Occipital lobe (tissue), 1 donor: ENCODE measurements at regions not wholly inside any gene's neighbourhood (a gene's known extent, or its start where the extent isn't known, plus 50 kb on each side); places are given as distances from the start of the nearest gene placed in this dataset.

Experiments
- DNase-seq: peaks from one replicate; lab custom pipeline; 2025; lab: John Stamatoyannopoulos, UW

DNA sequence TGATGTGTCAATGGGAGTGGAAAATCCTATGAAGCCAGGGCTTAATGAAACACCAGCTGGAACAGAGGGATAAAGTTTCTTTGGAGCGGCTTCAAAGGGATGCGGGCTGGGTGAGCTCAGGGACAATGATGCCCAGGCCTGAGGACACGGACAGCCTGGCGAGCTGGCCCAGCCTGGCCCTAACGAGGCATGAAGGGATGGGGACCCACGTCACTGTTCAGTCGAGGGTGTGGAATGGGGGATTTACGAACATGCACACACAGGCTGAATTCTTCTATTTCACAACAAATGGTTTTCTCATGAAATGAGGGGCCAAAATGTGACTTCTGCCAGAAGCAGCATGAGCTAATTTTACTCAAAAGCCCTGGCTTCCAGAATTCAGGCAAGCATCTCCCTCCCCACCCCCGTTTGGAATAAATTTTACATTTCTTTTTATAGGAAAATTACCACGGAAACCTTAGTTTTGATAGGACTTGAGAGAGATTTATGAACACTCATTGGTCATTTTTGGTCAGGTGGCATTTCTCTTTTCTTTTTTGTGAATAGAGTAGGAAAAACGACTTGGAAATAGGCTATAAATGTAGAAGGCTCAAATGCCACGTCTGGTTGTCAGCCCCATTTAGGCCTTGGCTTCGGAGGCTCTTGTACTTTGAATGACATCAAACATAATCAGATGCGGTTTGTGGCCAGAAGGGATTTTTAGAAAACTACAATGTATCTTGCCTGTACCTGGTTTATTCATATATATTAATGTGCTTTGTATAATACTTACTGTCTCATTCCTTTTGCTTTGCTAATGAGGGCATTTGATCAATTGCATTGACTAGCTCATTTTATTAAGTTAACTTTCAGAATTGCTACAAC is 893.8 kb upstream of the CELF4 start:
- peak; percentile 16 for DNase-seq

GRCh38 chr18:38458698-38459097 is 893.1 kb upstream of the CELF4 start:
- no peak for DNase-seq

DNA sequence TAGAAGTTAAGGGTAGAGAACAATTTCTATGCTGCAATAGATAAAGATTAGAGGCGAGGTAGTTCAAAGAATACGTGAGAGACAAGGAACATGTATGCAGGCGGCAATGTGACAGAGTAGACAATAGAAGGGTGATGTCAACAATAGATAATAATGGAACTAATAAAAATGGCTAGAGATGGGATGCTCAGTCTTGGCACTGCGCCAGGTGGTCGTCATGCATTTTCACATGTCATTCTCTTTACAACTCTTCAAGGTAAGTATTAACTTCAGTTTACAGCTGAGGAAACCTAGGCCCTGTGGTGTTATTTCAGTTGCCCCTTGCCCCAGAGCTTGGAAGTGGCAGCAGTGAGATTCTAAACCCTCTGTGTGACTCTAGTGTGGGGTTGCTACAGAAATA is 890.7 kb upstream of the CELF4 start:
- no peak for DNase-seq

DNA sequence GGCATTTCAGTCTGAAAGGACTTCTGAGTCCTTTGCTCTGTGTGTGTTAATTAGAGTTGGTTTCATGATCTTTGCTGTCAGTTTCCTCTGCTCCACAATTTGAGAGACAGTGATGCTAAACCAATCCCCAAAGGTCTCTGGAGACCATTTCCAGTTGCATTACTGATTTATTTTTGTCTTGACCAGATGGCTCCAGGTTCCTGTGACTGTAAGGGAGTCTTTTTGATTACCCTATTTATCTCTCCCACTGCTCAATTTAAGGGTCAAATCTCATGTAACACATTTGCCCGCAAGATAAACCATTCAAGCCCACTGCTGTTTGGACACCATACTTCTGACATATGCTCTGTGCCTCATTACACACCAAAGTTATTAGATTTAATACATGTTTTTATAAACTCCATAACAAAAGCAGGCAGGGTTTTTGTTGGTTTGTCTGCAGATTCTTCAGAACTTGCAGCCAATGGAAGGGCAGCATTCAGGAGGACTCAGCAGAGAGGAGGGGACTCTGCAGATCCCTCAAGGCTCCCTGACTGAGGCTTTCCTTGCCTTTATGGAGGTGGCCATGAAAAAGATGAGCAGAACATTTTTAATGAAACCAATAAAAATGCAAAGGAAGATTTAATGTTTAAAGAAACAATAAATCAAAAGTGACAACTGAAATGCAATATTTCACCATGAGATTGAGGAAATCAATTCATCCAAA is 889.3 kb upstream of the CELF4 start:
- no peak for DNase-seq

- DNase-seq: no peak
Observed at GRCh38 chr18:38453880-38454279, 888.3 kb upstream of the CELF4 start.

GRCh38 chr18:38450876-38451275 is 885.3 kb upstream of the CELF4 start:
- no peak for DNase-seq

DNA sequence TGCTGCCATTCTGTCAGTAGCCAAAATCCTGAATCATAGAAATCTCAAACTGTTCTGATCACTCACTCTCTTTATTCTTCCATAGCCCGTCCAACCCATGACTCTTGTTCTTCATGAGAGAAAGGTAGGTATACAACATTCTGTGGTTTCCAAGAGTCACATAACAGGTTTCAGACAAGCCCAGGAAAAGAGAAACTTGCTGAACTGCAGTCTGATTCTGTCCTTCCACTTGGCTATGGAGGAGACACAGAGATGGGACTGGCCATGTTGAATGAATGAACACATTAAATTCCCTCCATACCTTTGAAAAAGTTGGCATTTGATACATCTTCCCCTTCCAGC is 880.2 kb upstream of the CELF4 start:
- DNase-seq: no peak

GRCh38 chr18:38444971-38445803 is 879.6 kb upstream of the CELF4 start:
- DNase-seq: no peak

DNA sequence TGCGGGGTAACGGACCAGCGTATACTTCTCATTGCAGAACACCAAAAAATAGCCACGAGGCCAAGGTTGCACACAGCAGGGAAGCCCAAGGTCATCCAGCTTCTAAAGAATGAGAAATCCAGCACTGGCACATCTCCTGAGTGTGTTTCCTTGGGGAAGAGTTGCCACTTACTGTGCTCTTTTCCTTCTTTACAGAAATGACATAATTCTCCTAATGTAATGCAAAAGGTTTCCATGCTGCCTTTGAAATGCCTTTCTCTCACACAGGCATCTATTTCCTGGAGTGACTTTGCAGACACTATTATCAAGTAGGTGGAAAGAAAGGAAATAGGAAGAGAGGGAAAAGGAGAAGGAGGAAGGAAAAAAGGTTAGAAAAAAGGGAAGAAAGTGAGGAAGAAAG is 862.1 kb upstream of the CELF4 start:
- DNase-seq: no peak

DNA sequence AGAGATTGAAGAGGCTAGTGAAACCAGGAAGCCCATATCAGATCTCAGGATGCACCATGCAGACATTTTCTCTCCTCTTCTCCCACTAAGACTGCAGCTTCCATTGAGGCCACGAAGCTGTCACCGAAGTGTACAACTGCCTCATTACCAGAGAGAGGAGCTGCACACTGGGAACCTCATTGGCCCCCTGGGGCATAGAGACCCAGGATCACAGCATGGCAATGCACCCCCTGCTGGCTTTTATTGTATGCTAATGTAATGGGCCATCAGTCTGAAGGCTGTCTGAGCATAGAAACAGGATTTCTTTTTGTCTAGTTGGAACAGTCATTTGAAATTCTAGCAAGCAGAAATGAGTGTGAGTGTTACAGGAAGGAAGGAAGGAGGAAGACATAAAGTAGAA is 861.6 kb upstream of the CELF4 start:
- DNase-seq: no peak

- no peak for DNase-seq
Observed at GRCh38 chr18:38421872-38422615, 856.4 kb upstream of the CELF4 start.

GRCh38 chr18:38421021-38421420 is 855.4 kb upstream of the CELF4 start:
- no peak for DNase-seq

DNA sequence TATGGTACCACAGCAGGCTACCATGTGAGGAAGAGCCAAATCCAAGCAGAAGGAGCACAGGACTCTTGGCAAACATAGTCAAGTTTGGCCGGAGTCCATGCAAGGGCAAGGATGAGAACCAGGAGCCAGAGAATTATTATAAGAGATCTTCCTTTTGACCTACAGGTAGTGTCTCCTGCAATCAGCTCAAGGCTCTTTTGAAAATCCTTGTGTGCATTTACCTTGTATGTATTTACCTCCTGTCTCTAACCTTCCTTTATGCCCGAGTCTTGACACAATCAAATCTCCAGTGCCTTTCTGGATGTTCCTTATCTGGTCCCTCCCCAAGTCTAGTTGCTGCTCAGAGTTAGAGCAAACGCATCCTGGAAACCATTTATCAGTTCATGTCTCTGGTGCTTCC is 855.0 kb upstream of the CELF4 start:
- DNase-seq: no peak

- DNase-seq: no peak
Observed at GRCh38 chr18:38415811-38416210, 850.2 kb upstream of the CELF4 start.

DNA sequence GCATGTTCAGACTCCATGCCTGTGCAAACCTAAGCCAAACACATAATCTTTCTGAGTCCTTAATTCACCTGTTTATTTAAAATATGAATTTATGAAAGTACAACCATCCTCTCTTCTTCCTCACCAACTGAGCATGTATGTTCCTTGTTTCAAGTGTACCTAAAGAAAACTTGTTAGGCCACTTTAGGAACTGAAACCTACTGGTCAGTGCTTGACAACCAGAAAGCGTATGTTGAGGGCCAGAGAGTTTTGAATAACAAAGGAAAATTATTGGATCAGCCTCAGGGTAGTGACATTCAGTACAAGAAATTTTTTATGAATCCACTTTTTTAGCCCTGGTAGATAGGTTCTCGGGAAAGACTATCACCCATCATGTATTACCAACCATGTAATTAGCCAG is 847.6 kb upstream of the CELF4 start:
- no peak for DNase-seq

GRCh38 chr18:38406607-38407006 is 841.0 kb upstream of the CELF4 start:
- no peak for DNase-seq

DNA sequence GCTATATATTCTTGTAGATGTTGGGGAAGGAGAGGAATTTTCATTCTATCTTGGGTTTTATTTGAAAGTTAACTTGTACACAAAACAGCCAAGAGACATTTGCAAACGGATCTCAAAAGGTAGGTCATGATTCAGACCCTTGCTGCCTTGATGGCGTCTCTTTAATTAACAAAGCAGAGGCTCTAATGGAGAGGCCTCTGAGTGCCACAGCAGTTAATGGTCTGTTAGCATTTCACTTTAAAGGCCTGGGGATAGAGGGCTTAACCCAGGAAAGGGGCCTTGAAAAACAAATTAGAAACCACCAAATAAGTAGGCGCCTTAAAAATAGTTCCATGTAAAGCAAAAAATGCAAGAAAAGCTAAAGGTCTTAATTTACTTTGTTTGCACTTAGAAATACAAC is 836.9 kb upstream of the CELF4 start:
- DNase-seq: no peak

DNA sequence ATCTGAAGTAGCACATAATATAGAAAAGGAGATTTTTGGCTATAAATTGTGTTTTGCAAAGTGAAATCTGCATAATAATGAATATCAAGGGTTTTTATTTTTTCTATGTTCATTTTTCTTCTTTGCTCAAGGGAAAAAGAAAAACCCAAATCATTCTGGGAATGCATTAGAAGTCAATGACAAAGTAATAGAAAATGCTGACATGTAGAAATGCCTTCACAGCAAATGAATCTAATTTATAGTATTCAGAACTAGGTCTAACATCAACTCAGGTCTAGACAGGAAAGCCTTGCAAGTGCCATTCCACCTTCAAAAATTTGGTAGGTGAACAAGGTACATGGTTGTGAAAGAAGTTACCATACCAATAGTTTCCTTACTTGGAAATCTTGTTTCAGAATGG is 831.5 kb upstream of the CELF4 start:
- DNase-seq: no peak

- DNase-seq: no peak
Observed at GRCh38 chr18:38386146-38386545, 820.5 kb upstream of the CELF4 start.

DNA sequence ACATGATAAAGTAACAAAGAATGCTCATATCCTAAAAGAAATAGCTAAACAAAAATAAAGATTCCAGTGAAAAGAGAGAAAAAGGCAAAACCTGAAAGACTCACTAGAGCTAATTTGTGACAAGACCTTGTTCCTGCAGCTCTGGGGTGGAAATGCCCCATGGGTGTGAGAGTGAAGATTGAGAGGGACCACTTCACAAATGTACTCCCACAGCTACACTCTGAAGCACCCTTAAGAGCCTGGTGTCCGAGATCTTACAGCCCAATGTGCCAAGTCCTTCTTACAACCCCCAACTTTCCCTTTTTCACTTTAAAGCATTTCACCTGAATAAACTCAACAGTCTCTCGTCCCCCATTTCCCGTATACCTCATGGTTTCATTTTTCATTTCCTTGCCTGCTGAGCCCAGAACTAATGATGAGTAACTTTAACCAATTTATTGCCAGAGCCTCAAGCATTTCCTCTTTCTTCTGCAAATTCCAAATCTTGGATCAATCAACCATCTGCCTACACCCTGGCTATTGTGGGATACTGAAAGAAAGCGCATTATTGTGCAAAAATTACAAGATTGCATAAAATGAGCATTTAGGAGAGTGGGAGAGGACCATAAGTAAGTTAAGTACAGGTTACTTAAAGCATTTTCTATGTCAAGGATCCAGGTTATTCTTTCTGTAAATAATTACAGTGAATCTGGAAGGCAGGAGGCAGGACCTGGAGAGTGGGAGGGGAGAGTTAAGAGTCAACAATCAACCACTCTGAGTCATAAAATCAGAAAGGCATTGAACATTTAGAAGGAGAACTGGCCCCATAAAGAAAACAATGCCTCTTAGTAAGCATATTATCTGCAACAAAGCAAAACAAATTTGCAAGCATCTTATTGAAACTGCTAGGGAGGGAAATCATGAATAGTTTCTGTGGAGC is 804.4 kb upstream of the CELF4 start:
- no peak for DNase-seq
